Trophoblast cell (in vitro differentiated cells and primary cell): ENCODE measurements at regions not wholly inside any gene's neighbourhood (a gene's known extent, or its start where the extent isn't known, plus 50 kb on each side); places are given as distances from the start of the nearest gene placed in this dataset.
"Not testable (repeated sequence)": the region's sequence is repeated elsewhere in the genome, so short reads cannot be mapped to it uniquely, and the experiment has no call there.

Experiments used
- DNase-seq, 2 donors: peaks; one replicate each; pipeline ENCODE4 v3.0.0-alpha.2; 2016
- H2AFZ ChIP-seq: 2 replicates; pipeline ENCODE4 v1.6.1; 2013; ENCODE audit warnings: low read length, moderate library complexity, mild to moderate bottlenecking; ENCODE audit not compliant: insufficient read depth, poor library complexity
- H2AK5ac ChIP-seq: 2 replicates; pipeline ENCODE4 v1.6.1; 2013; ENCODE audit warnings: mild to moderate bottlenecking, low read length
- H2BK120ac ChIP-seq: 2 replicates; pipeline ENCODE4 v1.6.1; 2013; ENCODE audit warnings: low read length, mild to moderate bottlenecking, moderate library complexity; ENCODE audit not compliant: insufficient read depth, poor library complexity
- H2BK12ac ChIP-seq: 2 replicates; pipeline ENCODE4 v1.6.1; 2013; ENCODE audit warnings: mild to moderate bottlenecking, low read length, moderate library complexity
- H2BK5ac ChIP-seq: 2 replicates; pipeline ENCODE4 v1.6.1; 2013; ENCODE audit warnings: low read length, low read depth, moderate library complexity, mild to moderate bottlenecking; ENCODE audit not compliant: poor library complexity
- H3K14ac ChIP-seq: 2 replicates; pipeline ENCODE4 v1.6.1; 2013; ENCODE audit warnings: mild to moderate bottlenecking, low read length
- H3K18ac ChIP-seq: 2 replicates; pipeline ENCODE4 v1.6.1; 2013; ENCODE audit warnings: mild to moderate bottlenecking, low read length
- H3K23ac ChIP-seq: 2 replicates; pipeline ENCODE4 v1.6.1; 2013; ENCODE audit warnings: low read length
- H3K27ac ChIP-seq: 2 replicates; pipeline ENCODE4 v1.5.1; 2013; ENCODE audit warnings: low read depth, mild to moderate bottlenecking, inconsistent platforms, low read length, moderate library complexity
- H3K27me3 ChIP-seq: 2 replicates; pipeline ENCODE4 v1.6.1; 2013; ENCODE audit warnings: inconsistent platforms, mild to moderate bottlenecking, low read length, moderate library complexity; ENCODE audit not compliant: insufficient read depth
- H3K36me3 ChIP-seq, 2 experiments: 1 replicate in 1 of 2; 2 replicates in 1 of 2; pipeline ENCODE4 v1.6.1; 2013; ENCODE audit warnings: low read length in 2 of 2, mild to moderate bottlenecking in 2 of 2, moderate library complexity in 1 of 2; ENCODE audit not compliant: insufficient read depth in 2 of 2, control insufficient read depth in 1 of 2
- H3K4ac ChIP-seq: 2 replicates; pipeline ENCODE4 v1.6.1; 2013; ENCODE audit warnings: low read depth, mild to moderate bottlenecking, low read length, moderate library complexity
- H3K4me1 ChIP-seq, 2 experiments: 1 replicate in 1 of 2; 2 replicates in 1 of 2; pipeline ENCODE4 v1.6.1; 2013; ENCODE audit warnings: low read length in 2 of 2, mild to moderate bottlenecking in 2 of 2, moderate library complexity in 1 of 2; ENCODE audit not compliant: insufficient read depth in 2 of 2, control insufficient read depth in 1 of 2
- H3K4me2 ChIP-seq: 2 replicates; pipeline ENCODE4 v1.6.1; 2013; ENCODE audit warnings: inconsistent platforms, mild to moderate bottlenecking, low read length, moderate library complexity
- H3K4me3 ChIP-seq: 2 replicates; pipeline ENCODE4 v1.5.1; 2013; ENCODE audit warnings: mild to moderate bottlenecking, low read depth, low read length, inconsistent platforms
- H3K79me1 ChIP-seq: one replicate; pipeline ENCODE4 v1.6.1; 2013; ENCODE audit warnings: low read length
- H3K79me2 ChIP-seq: 2 replicates; pipeline ENCODE4 v1.6.1; 2013; ENCODE audit warnings: low read length, mild to moderate bottlenecking; ENCODE audit not compliant: control insufficient read depth, insufficient read depth, poor library complexity
- H3K9ac ChIP-seq: 2 replicates; pipeline ENCODE4 v1.6.1; 2013; ENCODE audit warnings: mild to moderate bottlenecking, low read length
- H3K9me3 ChIP-seq: 2 replicates; pipeline ENCODE4 v1.6.1; 2013; ENCODE audit warnings: low read depth, mild to moderate bottlenecking, control low read depth, inconsistent platforms, low read length; ENCODE audit not compliant: insufficient read depth
- H4K12ac ChIP-seq: 2 replicates; pipeline ENCODE4 v1.6.1; 2013; ENCODE audit warnings: low read depth, mild to moderate bottlenecking, low read length, moderate library complexity
- H4K8ac ChIP-seq: 2 replicates; pipeline ENCODE4 v1.6.1; 2013; ENCODE audit warnings: low read depth, mild to moderate bottlenecking, low read length, moderate library complexity
- H4K91ac ChIP-seq: one replicate; pipeline ENCODE4 v1.6.1; 2013; ENCODE audit warnings: low read depth, mild to moderate bottlenecking, low read length, moderate library complexity
- WGBS: extraction: QIAGEN DNeasy Blood & Tissue Kit; methylation state at CpG from one replicate; pipeline ENCODE4 v1.1.7; 2013; ENCODE audit warnings: missing lambda C conversion rate; ENCODE audit not compliant: insufficient read length, insufficient coverage; ENCODE audit errors: extremely low coverage; 5-methylcytosine and 5-hydroxymethylcytosine counted together

GRCh38 chr6:3613565-3613964 lies 137.9 kb downstream of the PXDC1 start:
- not testable (repeated sequence) for H3K4me2 ChIP-seq, H2BK5ac ChIP-seq, H4K12ac ChIP-seq, H3K4ac ChIP-seq, H4K8ac ChIP-seq, H3K79me2 ChIP-seq, H2AK5ac ChIP-seq, H3K27ac ChIP-seq, H3K27me3 ChIP-seq, H2BK120ac ChIP-seq, H3K18ac ChIP-seq, H3K23ac ChIP-seq, H4K91ac ChIP-seq, H3K4me3 ChIP-seq, H3K36me3 ChIP-seq, H2AFZ ChIP-seq, H3K79me1 ChIP-seq, DNase-seq, H3K14ac ChIP-seq, H2BK12ac ChIP-seq, H3K9me3 ChIP-seq, H3K9ac ChIP-seq
- WGBS: no CpG with 5 or more reads among the region's 1 CpG
- peaks cover 10 to 11% of the 10 kb centered on the region in 2 experiments for H3K4me1 ChIP-seq

- Histone ChIP-seq H3K23ac (no peak overlapping the region), H3K9me3 (no peaks in the 10 kb centered on the region), H4K12ac (no peak overlapping the region), H2BK120ac (no peak overlapping the region), H3K4me1 (peaks cover 2 to 5% of the 10 kb centered on the region in 2 experiments), H2BK12ac (no peak overlapping the region), H3K9ac (no peak overlapping the region), H2AK5ac (no peak overlapping the region), H3K14ac (no peak overlapping the region), H2AFZ (no peak overlapping the region), H3K79me1 (no peaks in the 10 kb centered on the region), H3K79me2 (no peaks in the 10 kb centered on the region), H3K27ac (no peak overlapping the region), H2BK5ac (no peak overlapping the region), H3K18ac (no peak overlapping the region), H4K91ac (no peak overlapping the region), H3K4ac (no peak overlapping the region), H3K36me3 (no peaks in the 10 kb centered on the region), H3K4me3 (no peak overlapping the region), H4K8ac (no peak overlapping the region), H3K27me3 (no peaks in the 10 kb centered on the region), H3K4me2 (no peak overlapping the region)
- no CpG with 5 or more reads among the region's 8 CpGs for WGBS
- peak; percentile 83 to 96 for DNase-seq
Observed at GRCh38 chr6:3612341-3613041, 139.0 kb downstream of the PXDC1 start.

- Histone ChIP-seq H4K12ac (no peak overlapping the region), H3K4me2 (no peak overlapping the region), H3K4me3 (no peak overlapping the region), H3K79me1 (no peaks in the 10 kb centered on the region), H3K9me3 (no peaks in the 10 kb centered on the region), H2BK120ac (no peak overlapping the region), H3K9ac (no peak overlapping the region), H4K91ac (no peak overlapping the region), H3K18ac (no peak overlapping the region), H4K8ac (no peak overlapping the region), H2BK5ac (no peak overlapping the region), H3K4me1 (peaks cover 2% of the 10 kb centered on the region in 2 experiments), H3K27me3 (no peaks in the 10 kb centered on the region), H3K36me3 (no peaks in the 10 kb centered on the region), H2AK5ac (no peak overlapping the region), H3K23ac (no peak overlapping the region), H3K79me2 (no peaks in the 10 kb centered on the region), H3K27ac (no peak overlapping the region), H3K4ac (no peak overlapping the region), H3K14ac (no peak overlapping the region), H2BK12ac (no peak overlapping the region), H2AFZ (no peak overlapping the region)
- DNase-seq: no peak
- no CpG with 5 or more reads among the region's 7 CpGs for WGBS
Observed at GRCh38 chr6:3610921-3611320, 140.6 kb downstream of the PXDC1 start.

GRCh38 chr6:3610206-3610605 lies 141.3 kb downstream of the PXDC1 start:
- Histone ChIP-seq H4K12ac (no peak overlapping the region), H3K23ac (no peak overlapping the region), H3K4me2 (no peak overlapping the region), H4K91ac (no peak overlapping the region), H3K27me3 (no peaks in the 10 kb centered on the region), H3K14ac (no peak overlapping the region), H2BK12ac (no peak overlapping the region), H2BK120ac (no peak overlapping the region), H2AFZ (no peak overlapping the region), H2AK5ac (no peak overlapping the region), H3K18ac (no peak overlapping the region), H4K8ac (no peak overlapping the region), H3K9ac (no peak overlapping the region), H2BK5ac (no peak overlapping the region), H3K79me2 (no peaks in the 10 kb centered on the region), H3K36me3 (no peaks in the 10 kb centered on the region), H3K4ac (no peak overlapping the region), H3K79me1 (no peaks in the 10 kb centered on the region), H3K27ac (no peak overlapping the region), H3K4me3 (no peak overlapping the region), H3K4me1 (peaks cover 2% of the 10 kb centered on the region in 2 experiments), H3K9me3 (no peaks in the 10 kb centered on the region)
- DNase-seq: no peak
- whole genome bisulfite sequencing: no CpG with 5 or more reads among the region's 5 CpGs
